OCI-LY7 (cell line): ENCODE measurements at regions not wholly inside any gene's neighbourhood (a gene's known extent, or its start where the extent isn't known, plus 50 kb on each side); places are given as distances from the start of the nearest gene placed in this dataset.

Experiments used
- BruUV-seq: library from RNA; stranded (reverse); fragments of 400-500 nt; replicated peaks from 2 replicates; lab custom pipeline; 2021; lab: Mats Ljungman, UMichigan
- CTCF ChIA-PET: fragments of 300-600 bp; sonication (Branson Sonifier 250); formaldehyde crosslinking; loops from one replicate; lab custom pipeline; 2022; ENCODE audit warnings: antibody characterized with exemption; ENCODE audit not compliant: unreplicated experiment; lab: Charles Lee
- POLR2A ChIA-PET: fragments of 300-600 bp; sonication (Branson Sonifier 250); formaldehyde crosslinking; loops from one replicate; lab custom pipeline; 2022; ENCODE audit warnings: antibody characterized with exemption; lab: Charles Lee
- DNase-seq: peaks from one replicate; pipeline ENCODE4 v3.0.0-alpha.2; 2015; ENCODE audit warnings: low spot score
- H2AFZ ChIP-seq: fragments of 200-600 bp; sonication (generic), shearing (Covaris generic); 2 replicates; pipeline ENCODE4 v1.6.1; 2014; ENCODE audit warnings: mild to moderate bottlenecking, antibody characterized with exemption, low read length, moderate library complexity
- H3K27ac ChIP-seq: fragments of 200-600 bp; sonication (generic); 2 replicates; pipeline ENCODE4 v1.5.1; 2014; ENCODE audit warnings: mixed run types, low read depth, mild to moderate bottlenecking, moderate library complexity, low read length, inconsistent platforms; ENCODE audit not compliant: poor library complexity, severe bottlenecking
- H3K36me3 ChIP-seq: fragments of 200-600 bp; sonication (generic); 2 replicates; pipeline ENCODE4 v1.6.1; 2014; ENCODE audit warnings: mild to moderate bottlenecking, antibody characterized with exemption, low read length, moderate library complexity, mixed read lengths; ENCODE audit not compliant: insufficient read depth
- H3K4me1 ChIP-seq: fragments of 200-600 bp; sonication (generic); 2 replicates; pipeline ENCODE4 v1.5.1; 2014; ENCODE audit warnings: mild to moderate bottlenecking, low read length; ENCODE audit not compliant: insufficient read depth, poor library complexity, severe bottlenecking
- H3K4me2 ChIP-seq: fragments of 200-600 bp; sonication (generic); 2 replicates; pipeline ENCODE4 v1.6.1; 2014; ENCODE audit warnings: mild to moderate bottlenecking, low read length
- H3K4me3 ChIP-seq: fragments of 200-600 bp; sonication (generic); 2 replicates; pipeline ENCODE4 v1.5.1; 2014; ENCODE audit warnings: mild to moderate bottlenecking, low read depth, low read length; ENCODE audit not compliant: poor library complexity, severe bottlenecking
- H3K79me2 ChIP-seq: fragments of 200-600 bp; sonication (generic); 2 replicates; pipeline ENCODE4 v1.6.1; 2016; ENCODE audit warnings: low read depth, mild to moderate bottlenecking, low read length, moderate library complexity, mixed read lengths; ENCODE audit not compliant: insufficient read depth
- H3K9me2 ChIP-seq: fragments of 200-600 bp; sonication (generic); 2 replicates; pipeline ENCODE4 v1.6.1; 2016; ENCODE audit warnings: mild to moderate bottlenecking, low read length, mixed read lengths; ENCODE audit not compliant: insufficient read depth
- H3K9me3 ChIP-seq: fragments of 200-600 bp; sonication (generic); 2 replicates; pipeline ENCODE4 v1.6.1; 2014; ENCODE audit warnings: mild to moderate bottlenecking, mixed run types, low read length, mixed read lengths
- H4K20me1 ChIP-seq: fragments of 200-600 bp; sonication (generic); 2 replicates; pipeline ENCODE4 v1.6.1; 2014; ENCODE audit warnings: mild to moderate bottlenecking, antibody characterized with exemption, low read length, moderate library complexity, mixed read lengths; ENCODE audit not compliant: insufficient read depth
- EZH2phosphoT487 ChIP-seq: fragments of 200-600 bp; sonication (generic); IDR thresholded peaks from 2 replicates; pipeline ENCODE4 v1.6.1; 2018; ENCODE audit warnings: low read depth, borderline replicate concordance, mild to moderate bottlenecking, mixed run types, antibody characterized with exemption, low read length, moderate library complexity, mixed read lengths
- intact Hi-C: fragments of 100-400 bp; cut with micrococcal nuclease; formaldehyde crosslinking; loops from one replicate; pipeline ENCODE4 v1.10.0; 2022; ENCODE audit not compliant: unreplicated experiment
- TF ChIP-seq, protein P1 (sequence below): fragments of 200-600 bp; sonication (generic); conservative IDR thresholded peaks from 2 replicates; pipeline ENCODE4 v1.5.1; 2014; ENCODE audit warnings: mild to moderate bottlenecking, antibody characterized with exemption, low read length, moderate library complexity, mixed read lengths

DNA sequence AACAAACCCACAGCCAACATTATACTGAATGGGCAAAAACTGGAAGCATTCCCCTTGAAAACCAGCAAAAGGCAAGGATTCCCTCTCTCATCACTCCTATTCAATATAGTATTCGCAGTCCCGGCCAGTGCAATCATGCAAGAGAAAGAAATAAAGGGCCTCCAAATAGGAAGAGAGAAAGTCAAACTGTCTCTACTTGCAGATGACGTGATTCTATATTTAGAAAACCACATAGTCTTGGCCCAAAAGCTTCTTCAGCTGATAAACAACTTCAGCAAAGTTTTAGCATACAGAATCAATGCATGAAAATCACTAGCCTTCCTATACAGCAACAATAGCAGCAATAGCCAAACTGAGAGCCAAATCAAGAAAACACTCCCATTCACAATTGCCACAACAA lies 333.7 kb upstream of the EDIL3 start:
- Histone ChIP-seq H3K9me2 (no peaks in the 10 kb centered on the region), H3K9me3 (no peaks in the 10 kb centered on the region), H3K4me2 (no peak overlapping the region), H4K20me1 (no peaks in the 10 kb centered on the region), H3K27ac (no peak overlapping the region), H2AFZ (no peak overlapping the region), H3K4me3 (no peak overlapping the region), H3K79me2 (no peaks in the 10 kb centered on the region), H3K36me3 (no peaks in the 10 kb centered on the region), H3K4me1 (no peaks in the 10 kb centered on the region)
- no peak for DNase-seq
- TF ChIP-seq EZH2phosphoT487: no peak
- TF ChIP-seq, protein P1, sequence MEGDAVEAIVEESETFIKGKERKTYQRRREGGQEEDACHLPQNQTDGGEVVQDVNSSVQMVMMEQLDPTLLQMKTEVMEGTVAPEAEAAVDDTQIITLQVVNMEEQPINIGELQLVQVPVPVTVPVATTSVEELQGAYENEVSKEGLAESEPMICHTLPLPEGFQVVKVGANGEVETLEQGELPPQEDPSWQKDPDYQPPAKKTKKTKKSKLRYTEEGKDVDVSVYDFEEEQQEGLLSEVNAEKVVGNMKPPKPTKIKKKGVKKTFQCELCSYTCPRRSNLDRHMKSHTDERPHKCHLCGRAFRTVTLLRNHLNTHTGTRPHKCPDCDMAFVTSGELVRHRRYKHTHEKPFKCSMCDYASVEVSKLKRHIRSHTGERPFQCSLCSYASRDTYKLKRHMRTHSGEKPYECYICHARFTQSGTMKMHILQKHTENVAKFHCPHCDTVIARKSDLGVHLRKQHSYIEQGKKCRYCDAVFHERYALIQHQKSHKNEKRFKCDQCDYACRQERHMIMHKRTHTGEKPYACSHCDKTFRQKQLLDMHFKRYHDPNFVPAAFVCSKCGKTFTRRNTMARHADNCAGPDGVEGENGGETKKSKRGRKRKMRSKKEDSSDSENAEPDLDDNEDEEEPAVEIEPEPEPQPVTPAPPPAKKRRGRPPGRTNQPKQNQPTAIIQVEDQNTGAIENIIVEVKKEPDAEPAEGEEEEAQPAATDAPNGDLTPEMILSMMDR: no peak
- intact Hi-C loops: no loop called here
- no TSS peak for BruUV-seq
- ChIA-PET POLR2A (no interaction called here), CTCF (no interaction called here)

- Histone ChIP-seq H3K9me2 (no peaks in the 10 kb centered on the region), H3K27ac (no peak overlapping the region), H3K4me2 (no peak overlapping the region), H3K4me3 (no peak overlapping the region), H3K9me3 (no peaks in the 10 kb centered on the region), H3K4me1 (no peaks in the 10 kb centered on the region), H3K36me3 (no peaks in the 10 kb centered on the region), H2AFZ (no peak overlapping the region), H4K20me1 (no peaks in the 10 kb centered on the region), H3K79me2 (no peaks in the 10 kb centered on the region)
- intact Hi-C loops: no loop called here
- BruUV-seq: no TSS peak
- ChIA-PET POLR2A (no interaction called here), CTCF (no interaction called here)
- DNase-seq: no peak
- TF ChIP-seq, protein P1: no peak
- TF ChIP-seq EZH2phosphoT487: no peak
Measured at GRCh38 chr5:84715686-84716085, 331.0 kb upstream of the EDIL3 start.

GRCh38 chr5:84715091-84715490 lies 330.4 kb upstream of the EDIL3 start:
- intact Hi-C loops: no loop called here
- H3K4me1 ChIP-seq: no peaks in the 10 kb centered on the region
- ChIA-PET CTCF (no interaction called here), POLR2A (interaction anchor here (0.5 to 0.7 kb wide), 3 partner anchors 15 to 582 kb away, joined by 3 to 7 read pairs (median 3); no protein-coding TSS in a partner anchor)
- no peaks in the 10 kb centered on the region for H3K9me2 ChIP-seq
- H3K79me2 ChIP-seq: no peaks in the 10 kb centered on the region
- no peak for DNase-seq
- no peaks in the 10 kb centered on the region for H3K36me3 ChIP-seq
- no peaks in the 10 kb centered on the region for H3K9me3 ChIP-seq
- H2AFZ ChIP-seq: no peak overlapping the region
- no peaks in the 10 kb centered on the region for H4K20me1 ChIP-seq
- BruUV-seq: no TSS peak
- H3K27ac ChIP-seq: no peak overlapping the region
- no peak overlapping the region for H3K4me2 ChIP-seq
- no peak for TF ChIP-seq EZH2phosphoT487
- TF ChIP-seq, protein P1: no peak
- H3K4me3 ChIP-seq: no peak overlapping the region
